ENCODE measurements at regions not wholly inside any gene's neighbourhood (a gene's known extent, or its start where the extent isn't known, plus 50 kb on each side); places are given as distances from the start of the nearest gene placed in this dataset.

DNA sequence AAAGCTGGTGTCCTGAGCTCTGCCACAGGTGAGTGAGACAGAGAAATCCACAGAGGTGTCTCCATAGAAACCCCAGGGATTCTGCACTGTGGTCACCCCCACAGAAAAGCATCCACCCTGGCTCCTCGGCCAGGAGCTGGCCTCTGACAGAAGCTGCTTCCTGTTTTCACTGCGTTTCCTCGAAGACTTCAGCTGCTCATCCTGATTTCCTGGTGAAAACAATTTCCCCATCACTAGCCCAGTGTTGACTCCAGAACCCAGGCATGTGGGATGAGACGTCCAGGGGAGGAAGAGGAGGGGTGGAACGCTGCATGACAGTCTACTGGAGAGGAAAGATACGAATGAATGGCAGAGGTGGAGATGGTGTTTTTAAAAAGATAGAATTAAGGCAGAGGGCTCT is 60.3 kb upstream of the GPR45 start:
- H3K4me3 ChIP-seq: no peak overlapping the region
- no peak for ATAC-seq
- FAIRE-seq: no peak
- no peak for DNase-seq (ENCODE audit: low read depth in 1 of 2, low spot score in 1 of 2)
- no peak overlapping the region for H3K4me2 ChIP-seq
- ChIA-PET CTCF (interaction anchor here (1.0 to 3.2 kb wide), 5 partner anchors 8 to 66 kb away, joined by 3 to 31 read pairs (median 4); no protein-coding TSS in a partner anchor), POLR2A (no interaction called here)
- 0 out of 3 replicates have a peak, but pooled peaks cover 3% of the 10 kb centered on the region for H3K4me1 ChIP-seq
- no peaks in the 10 kb centered on the region for H3K9me3 ChIP-seq
- TF ChIP-seq RCOR1 (IDR thresholded peaks at IDR 0.05; ENCODE audit: low read depth, low read length) (no peak), EHMT2 (IDR thresholded peaks at IDR 0.05; ENCODE audit: low read depth) (no peak), SREBF2 (IDR thresholded peaks at IDR 0.05) (no peak), KDM1A (IDR thresholded peaks at IDR 0.05; ENCODE audit: low read depth) (no peak), NPAS2 (CRISPR knock-in tag; IDR thresholded peaks at IDR 0.05; ENCODE audit: borderline replicate concordance) (no peak), ZFP36 (IDR thresholded peaks at IDR 0.05; ENCODE audit: borderline replicate concordance, partially characterized antibody) (no peak), CBX2 (IDR thresholded peaks at IDR 0.05; ENCODE audit: borderline replicate concordance, low read depth) (no peak), POLR2A (IDR thresholded peaks at IDR 0.05; ENCODE audit: low read length) (no peak), KDM5A (IDR thresholded peaks at IDR 0.05) (no peak), POLR2AphosphoS2 (conservative IDR thresholded peaks at IDR 0.05; ENCODE audit: low read length) (no peak), CHD4 (IDR thresholded peaks at IDR 0.05; ENCODE audit: borderline replicate concordance) (no peak), ZC3H11A (IDR thresholded peaks at IDR 0.05) (no peak), ZNF302 (CRISPR knock-in tag; IDR thresholded peaks at IDR 0.05) (no peak), FOSL2 (IDR thresholded peaks at IDR 0.05) (no peak), FOSL2 (CRISPR knock-in tag; IDR thresholded peaks at IDR 0.05) (no peak), HDAC2 (IDR thresholded peaks at IDR 0.05) (no peak), TP53 (CRISPR knock-in tag; IDR thresholded peaks at IDR 0.05) (no peak)
- TF ChIP-seq, protein P1, sequence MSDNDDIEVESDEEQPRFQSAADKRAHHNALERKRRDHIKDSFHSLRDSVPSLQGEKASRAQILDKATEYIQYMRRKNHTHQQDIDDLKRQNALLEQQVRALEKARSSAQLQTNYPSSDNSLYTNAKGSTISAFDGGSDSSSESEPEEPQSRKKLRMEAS (IDR thresholded peaks at IDR 0.05): no peak
- TF ChIP-seq, protein P2, sequence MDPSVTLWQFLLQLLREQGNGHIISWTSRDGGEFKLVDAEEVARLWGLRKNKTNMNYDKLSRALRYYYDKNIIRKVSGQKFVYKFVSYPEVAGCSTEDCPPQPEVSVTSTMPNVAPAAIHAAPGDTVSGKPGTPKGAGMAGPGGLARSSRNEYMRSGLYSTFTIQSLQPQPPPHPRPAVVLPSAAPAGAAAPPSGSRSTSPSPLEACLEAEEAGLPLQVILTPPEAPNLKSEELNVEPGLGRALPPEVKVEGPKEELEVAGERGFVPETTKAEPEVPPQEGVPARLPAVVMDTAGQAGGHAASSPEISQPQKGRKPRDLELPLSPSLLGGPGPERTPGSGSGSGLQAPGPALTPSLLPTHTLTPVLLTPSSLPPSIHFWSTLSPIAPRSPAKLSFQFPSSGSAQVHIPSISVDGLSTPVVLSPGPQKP (IDR thresholded peaks at IDR 0.05; ENCODE audit: low read depth, low read length): no peak
- TF ChIP-seq, protein P3, sequence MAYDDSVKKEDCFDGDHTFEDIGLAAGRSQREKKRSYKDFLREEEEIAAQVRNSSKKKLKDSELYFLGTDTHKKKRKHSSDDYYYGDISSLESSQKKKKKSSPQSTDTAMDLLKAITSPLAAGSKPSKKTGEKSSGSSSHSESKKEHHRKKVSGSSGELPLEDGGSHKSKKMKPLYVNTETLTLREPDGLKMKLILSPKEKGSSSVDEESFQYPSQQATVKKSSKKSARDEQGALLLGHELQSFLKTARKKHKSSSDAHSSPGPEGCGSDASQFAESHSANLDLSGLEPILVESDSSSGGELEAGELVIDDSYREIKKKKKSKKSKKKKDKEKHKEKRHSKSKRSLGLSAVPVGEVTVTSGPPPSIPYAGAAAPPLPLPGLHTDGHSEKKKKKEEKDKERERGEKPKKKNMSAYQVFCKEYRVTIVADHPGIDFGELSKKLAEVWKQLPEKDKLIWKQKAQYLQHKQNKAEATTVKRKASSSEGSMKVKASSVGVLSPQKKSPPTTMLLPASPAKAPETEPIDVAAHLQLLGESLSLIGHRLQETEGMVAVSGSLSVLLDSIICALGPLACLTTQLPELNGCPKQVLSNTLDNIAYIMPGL (CRISPR knock-in tag; IDR thresholded peaks at IDR 0.05; ENCODE audit: borderline replicate concordance): no peak
- TF ChIP-seq, protein P4, sequence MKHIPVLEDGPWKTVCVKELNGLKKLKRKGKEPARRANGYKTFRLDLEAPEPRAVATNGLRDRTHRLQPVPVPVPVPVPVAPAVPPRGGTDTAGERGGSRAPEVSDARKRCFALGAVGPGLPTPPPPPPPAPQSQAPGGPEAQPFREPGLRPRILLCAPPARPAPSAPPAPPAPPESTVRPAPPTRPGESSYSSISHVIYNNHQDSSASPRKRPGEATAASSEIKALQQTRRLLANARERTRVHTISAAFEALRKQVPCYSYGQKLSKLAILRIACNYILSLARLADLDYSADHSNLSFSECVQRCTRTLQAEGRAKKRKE (CRISPR knock-in tag; IDR thresholded peaks at IDR 0.05; ENCODE audit: low read depth): no peak
- H3K27ac ChIP-seq: no peak overlapping the region
- 32% methylated on average over 6 of the region's 6 CpGs for WGBS (ENCODE audit: missing lambda C conversion rate)

DNA sequence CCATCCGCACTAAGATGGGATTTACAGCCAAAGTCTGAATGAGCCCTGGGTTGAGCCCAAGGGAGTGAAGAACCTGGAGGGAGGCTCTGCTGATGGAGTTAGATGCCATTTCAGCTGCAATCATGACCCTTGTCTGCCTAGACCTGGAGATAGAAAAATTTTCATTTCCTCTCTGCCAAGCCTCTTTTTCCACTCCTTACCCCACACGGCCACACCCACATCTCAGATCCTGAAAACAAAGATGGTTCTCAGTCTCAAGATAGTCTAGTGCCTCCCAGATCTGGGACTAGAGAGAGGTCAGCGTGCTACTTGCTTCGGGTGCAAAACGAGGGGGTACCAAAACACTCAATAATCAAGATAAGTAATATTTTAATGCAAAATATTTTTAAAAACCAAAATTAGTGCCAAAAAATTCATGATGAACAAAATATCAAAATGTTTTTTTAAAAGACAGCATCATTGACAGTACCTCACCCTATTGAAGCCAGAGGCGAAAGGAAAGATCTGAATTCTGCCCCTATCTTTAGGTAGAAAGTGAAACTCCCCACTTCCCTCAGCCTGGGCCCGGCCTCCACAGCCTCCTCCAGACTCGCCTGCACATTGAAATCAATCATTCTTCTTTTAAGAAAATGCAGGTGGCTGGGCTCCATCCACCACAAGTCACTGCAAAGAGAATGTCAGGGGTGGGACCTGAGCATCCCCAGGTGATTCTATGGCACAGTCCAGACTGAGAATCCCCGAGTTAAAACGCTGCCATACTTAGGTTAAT is 57.8 kb upstream of the GPR45 start:
- no peak for FAIRE-seq
- POLR2A ChIA-PET: no interaction called here
- no peak for ATAC-seq

More for the DNA sequence above, 57.8 kb upstream of the GPR45 start:
- Histone ChIP-seq H3K27ac (no peak overlapping the region), H3K4me1 (0 out of 3 replicates have a peak, but pooled peaks cover 3% of the 10 kb centered on the region), H3K4me2 (no peak overlapping the region), H3K9me3 (no peaks in the 10 kb centered on the region), H3K4me3 (no peak overlapping the region)
- DNase-seq (ENCODE audit: low read depth in 1 of 2, low spot score in 1 of 2): no peak
- CTCF ChIA-PET: no interaction called here
- no peak for TF ChIP-seq JUN (IDR thresholded peaks at IDR 0.05)
- no peak for TF ChIP-seq SMC3 (IDR thresholded peaks at IDR 0.05)
- WGBS (ENCODE audit: missing lambda C conversion rate): 50% methylated on average over 10 of the region's 10 CpGs
